ELR (cell line): ENCODE measurements at regions not wholly inside any gene's neighbourhood (a gene's known extent, or its start where the extent isn't known, plus 50 kb on each side); places are given as distances from the start of the nearest gene placed in this dataset.

Source experiments
- DNase-seq: peaks from one replicate; pipeline ENCODE4 v3.0.0-alpha.2; 2015; ENCODE audit warnings: low read depth

GRCh38 chr2:192275632-192276031 lies 80.9 kb upstream of the TMEFF2 start:
- DNase-seq = no peak

- DNase-seq = peak; percentile 92
Measured at GRCh38 chr2:192267484-192267883, 72.8 kb upstream of the TMEFF2 start.

GRCh38 chr2:192265751-192266150 lies 71.0 kb upstream of the TMEFF2 start:
- DNase-seq = no peak

- no peak for DNase-seq
Measured at GRCh38 chr2:192254444-192254843, 59.7 kb upstream of the TMEFF2 start.

- DNase-seq = no peak
Measured at GRCh38 chr2:192253692-192254091, 59.0 kb upstream of the TMEFF2 start.

GRCh38 chr2:192250961-192251360 lies 56.2 kb upstream of the TMEFF2 start:
- no peak for DNase-seq

GRCh38 chr2:192247456-192247855 lies 52.7 kb upstream of the TMEFF2 start:
- DNase-seq = peak; percentile 75

GRCh38 chr2:192246297-192246696 lies 51.6 kb upstream of the TMEFF2 start:
- no peak for DNase-seq

GRCh38 chr2:192245329-192245728 lies 50.6 kb upstream of the TMEFF2 start:
- no peak for DNase-seq
